Endothelial cell of umbilical vein (primary cell): ENCODE measurements at regions not wholly inside any gene's neighbourhood (a gene's known extent, or its start where the extent isn't known, plus 50 kb on each side); places are given as distances from the start of the nearest gene placed in this dataset.

ENCODE experiments used
- BruUV-seq: library from RNA; stranded (reverse); fragments of 400-500 nt; replicated peaks from 2 replicates; lab custom pipeline; 2021; lab: Mats Ljungman, UMichigan
- CTCF ChIA-PET: fragments of 300-600, 350-600 bp; sonication (Branson Sonifier 250); formaldehyde crosslinking; loops from one replicate; lab custom pipeline; 2021; ENCODE audit warnings: antibody characterized with exemption, inconsistent platforms; lab: Charles Lee
- POLR2A ChIA-PET: fragments of 300-600, 350-600 bp; sonication (Branson Sonifier 250); formaldehyde crosslinking; loops from one replicate; lab custom pipeline; 2021; ENCODE audit warnings: antibody characterized with exemption, inconsistent platforms; lab: Charles Lee
- DNase-seq: peaks from one replicate; pipeline ENCODE4 v3.0.0-alpha.2; 2011; ENCODE audit warnings: low read depth, low spot score
- FAIRE-seq: peaks from 2 replicates; lab custom pipeline; 2011; peaks lifted over from hg19 to GRCh38; lab: Jason Lieb, UNC
- H2AFZ ChIP-seq: 2 replicates; pipeline ENCODE4 v1.6.0; 2012; ENCODE audit warnings: low read depth, low read length, control low read depth, inconsistent platforms
- H3K27ac ChIP-seq: 2 replicates; pipeline ENCODE4 v1.5.1; 2011; ENCODE audit warnings: low read depth, mild to moderate bottlenecking, control low read depth, low read length, moderate library complexity; ENCODE audit not compliant: insufficient read depth
- H3K27me3 ChIP-seq, 2 experiments: 2 replicates each; pipeline versions ENCODE4 v1.6.0 to v1.6.1; 2011; ENCODE audit warnings: low read length in 2 of 2, mixed read lengths in 1 of 2; ENCODE audit not compliant: control insufficient read depth in 2 of 2, insufficient read depth in 2 of 2
- H3K36me3 ChIP-seq, 2 experiments: 2 replicates in 1 of 2; 3 replicates in 1 of 2; pipeline ENCODE4 v1.5.1; 2011; ENCODE audit warnings: low read length in 2 of 2, mild to moderate bottlenecking in 1 of 2, moderate library complexity in 1 of 2; ENCODE audit not compliant: control insufficient read depth in 2 of 2, insufficient read depth in 2 of 2; ENCODE audit errors: extremely low read depth in 1 of 2
- H3K4me1 ChIP-seq: 3 replicates; pipeline ENCODE4 v1.5.1; 2011; ENCODE audit warnings: mild to moderate bottlenecking, low read length; ENCODE audit not compliant: control insufficient read depth, insufficient read depth; ENCODE audit errors: extremely low read depth
- H3K4me2 ChIP-seq: 2 replicates; pipeline ENCODE4 v1.6.1; 2011; ENCODE audit warnings: low read length, control low read depth, mixed read lengths; ENCODE audit not compliant: insufficient read depth
- H3K4me3 ChIP-seq, 3 experiments: fragments of 200-600 bp in 1 of 3; sonication (generic), shearing (Covaris generic) in 1 of 3; replicated peaks in 1 of 3; 2 replicates each; pipeline ENCODE4 v1.5.1; 2011 to 2016; ENCODE audit warnings: control low read depth in 3 of 3, low read length in 3 of 3, mild to moderate bottlenecking in 2 of 3, inconsistent platforms in 1 of 3, low read depth in 1 of 3, moderate library complexity in 1 of 3; ENCODE audit not compliant: insufficient read depth in 1 of 3
- H3K79me2 ChIP-seq: 2 replicates; pipeline ENCODE4 v1.6.0; 2012; ENCODE audit warnings: low read length, inconsistent platforms; ENCODE audit not compliant: control insufficient read depth, insufficient read depth
- H3K9ac ChIP-seq: replicated peaks from 2 replicates; pipeline ENCODE3; 2011; ENCODE audit warnings: low read length, control low read depth; ENCODE audit not compliant: insufficient read depth; ENCODE audit errors: extremely low read depth
- H3K9me1 ChIP-seq: replicated peaks from 3 replicates; pipeline ENCODE4 v1.6.0; 2011; ENCODE audit warnings: mild to moderate bottlenecking, low read length; ENCODE audit not compliant: control insufficient read depth, insufficient read depth; ENCODE audit errors: extremely low read depth
- H3K9me3 ChIP-seq: replicated peaks from 2 replicates; pipeline ENCODE4 v1.5.1; 2012; ENCODE audit warnings: low read length, inconsistent platforms; ENCODE audit not compliant: control insufficient read depth, insufficient read depth
- H4K20me1 ChIP-seq: replicated peaks from 2 replicates; pipeline ENCODE3; 2011; ENCODE audit warnings: mild to moderate bottlenecking, low read length; ENCODE audit not compliant: control insufficient read depth, insufficient read depth; ENCODE audit errors: extremely low read depth
- CTCF ChIP-seq, 2 donors: IDR thresholded peaks; 1 replicate in 1 of 2; 2 replicates in 1 of 2; pipeline ENCODE4 v1.5.1; 2011; ENCODE audit warnings: low read length in 2 of 2, mild to moderate bottlenecking in 2 of 2, moderate library complexity in 2 of 2, control low read depth in 1 of 2, inconsistent platforms in 1 of 2, low read depth in 1 of 2; ENCODE audit not compliant: insufficient read depth in 1 of 2; ENCODE audit errors: extremely low read depth in 1 of 2
- EZH2 ChIP-seq: IDR thresholded peaks from 2 replicates; pipeline ENCODE4 v1.6.1; 2012; ENCODE audit warnings: borderline replicate concordance, low read depth, mild to moderate bottlenecking, moderate library complexity, low read length, inconsistent platforms; ENCODE audit not compliant: severe bottlenecking
- FOS ChIP-seq: IDR thresholded peaks from 2 replicates; pipeline ENCODE4 v1.6.1; 2011; ENCODE audit warnings: mild to moderate bottlenecking, low read length, moderate library complexity, borderline replicate concordance; ENCODE audit not compliant: insufficient read depth
- GATA2 ChIP-seq: IDR thresholded peaks from 2 replicates; pipeline ENCODE4 v1.7.0; 2011; ENCODE audit warnings: low read depth, mild to moderate bottlenecking, moderate library complexity, mixed read lengths, low read length; ENCODE audit not compliant: insufficient read length, insufficient read depth
- JUN ChIP-seq: IDR thresholded peaks from 2 replicates; pipeline ENCODE4 v1.6.1; 2011; ENCODE audit warnings: borderline replicate concordance, low read depth; ENCODE audit not compliant: insufficient read length, insufficient read depth
- MAX ChIP-seq: IDR thresholded peaks from 2 replicates; pipeline ENCODE4 v1.6.1; 2011; ENCODE audit not compliant: insufficient read depth, insufficient read length
- MYC ChIP-seq: IDR thresholded peaks from one replicate; pipeline ENCODE4 v1.6.1; 2011; ENCODE audit warnings: mild to moderate bottlenecking, low read depth, low read length
- POLR2A ChIP-seq: IDR thresholded peaks from 2 replicates; pipeline ENCODE4 v1.6.1; 2012; ENCODE audit warnings: low read depth, mild to moderate bottlenecking, control low read depth, low read length
- POLR2AphosphoS5 ChIP-seq: IDR thresholded peaks from 2 replicates; pipeline ENCODE4 v1.6.1; 2012; ENCODE audit warnings: low read depth, mild to moderate bottlenecking, control low read depth, low read length, moderate library complexity; ENCODE audit not compliant: insufficient read depth
- dilution Hi-C: fragments of 300-500 bp; cut with MboI; formaldehyde crosslinking; loops from one replicate; pipeline ENCODE4 v1.15.0; 2019; ENCODE audit warnings: low sequenced_read_pairs; ENCODE audit not compliant: extremely low pct_ligation_motif_present
- intact Hi-C: fragments of 100-400 bp; cut with micrococcal nuclease; formaldehyde crosslinking; loops from one replicate; pipeline ENCODE4 v1.10.0; 2022

- Histone ChIP-seq H3K27me3 (no peaks in the 10 kb centered on the region), H3K4me3 (no peak overlapping the region), H3K79me2 (no peaks in the 10 kb centered on the region), H3K36me3 (no peaks in the 10 kb centered on the region), H3K4me1 (no peaks in the 10 kb centered on the region), H3K9ac (no peak overlapping the region), H3K27ac (no peak overlapping the region), H3K4me2 (no peak overlapping the region), H3K9me1 (no peaks in the 10 kb centered on the region), H3K9me3 (no peaks in the 10 kb centered on the region), H2AFZ (no peak overlapping the region), H4K20me1 (no peaks in the 10 kb centered on the region)
- ChIA-PET POLR2A (no interaction called here), CTCF (no interaction called here)
- dilution Hi-C loops = no loop called here
- intact Hi-C loops = no loop called here
- BruUV-seq = no TSS peak
- no peak for DNase-seq
- TF ChIP-seq FOS = no peak
- TF ChIP-seq EZH2 = no peak
- TF ChIP-seq GATA2 = no peak
- TF ChIP-seq MAX = no peak
- TF ChIP-seq JUN = no peak
- no peak for TF ChIP-seq MYC
- no peak for TF ChIP-seq POLR2A
- no peak for TF ChIP-seq CTCF (IDR thresholded peaks at IDR 0.05; ENCODE audit: extremely low read depth in 1 of 2, insufficient read depth in 1 of 2, low read depth in 1 of 2, low read length in 2 of 2)
- no peak for TF ChIP-seq POLR2AphosphoS5
- FAIRE-seq = no peak
Measured at GRCh38 chr11:23765682-23766252, 731.1 kb upstream of the LUZP2 start.
